GM19468 (cell line): ENCODE measurements at regions not wholly inside any gene's neighbourhood (a gene's known extent, or its start where the extent isn't known, plus 50 kb on each side); places are given as distances from the start of the nearest gene placed in this dataset.

Experiments
- ATAC-seq: cut with Tn5 transposase; IDR thresholded peaks from one replicate; pipeline ENCODE4 v1.9.1; 2021; ENCODE audit warnings: mild to moderate bottlenecking, moderate library complexity, moderate number of reproducible peaks; ENCODE audit not compliant: unreplicated experiment; ENCODE audit errors: extremely low read depth

DNA sequence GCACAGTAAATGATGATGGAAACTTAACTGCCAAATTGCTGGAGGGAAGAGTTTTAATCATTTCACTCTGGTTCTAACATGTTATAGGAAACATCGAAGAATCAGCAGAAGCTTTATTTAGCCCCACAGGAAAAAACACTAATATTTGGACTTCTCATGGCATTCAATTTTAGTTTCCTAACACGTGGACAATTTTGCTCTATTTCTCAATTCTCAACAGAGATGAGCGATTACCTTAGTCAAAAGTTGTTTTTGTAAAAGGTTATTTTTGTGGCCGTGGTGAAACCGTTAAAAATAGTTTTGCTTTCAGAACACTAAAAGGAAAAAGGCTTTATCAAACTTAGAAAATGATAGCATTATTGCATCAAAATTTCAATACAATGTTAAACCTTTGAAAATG is 235.2 kb downstream of the PLK2 start:
- no peak for ATAC-seq

DNA sequence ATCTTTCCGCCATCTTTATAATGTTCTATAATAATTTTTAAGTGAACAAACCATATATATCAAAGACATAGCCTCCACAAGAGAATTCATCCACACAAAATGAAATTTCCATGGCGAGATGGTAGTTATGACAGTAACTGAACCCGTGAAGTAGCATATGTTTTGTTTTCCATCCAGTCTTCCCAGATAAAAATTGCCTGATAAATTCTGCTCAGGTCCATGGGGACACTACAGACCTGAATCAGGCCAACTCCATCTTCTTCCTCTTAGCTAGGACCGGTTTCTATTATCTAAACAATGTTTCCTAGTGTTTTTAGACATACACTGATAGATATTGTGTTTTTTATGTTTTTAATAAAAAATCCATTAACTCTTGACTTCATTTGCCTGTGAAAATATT is 235.7 kb downstream of the PLK2 start:
- no peak for ATAC-seq

DNA sequence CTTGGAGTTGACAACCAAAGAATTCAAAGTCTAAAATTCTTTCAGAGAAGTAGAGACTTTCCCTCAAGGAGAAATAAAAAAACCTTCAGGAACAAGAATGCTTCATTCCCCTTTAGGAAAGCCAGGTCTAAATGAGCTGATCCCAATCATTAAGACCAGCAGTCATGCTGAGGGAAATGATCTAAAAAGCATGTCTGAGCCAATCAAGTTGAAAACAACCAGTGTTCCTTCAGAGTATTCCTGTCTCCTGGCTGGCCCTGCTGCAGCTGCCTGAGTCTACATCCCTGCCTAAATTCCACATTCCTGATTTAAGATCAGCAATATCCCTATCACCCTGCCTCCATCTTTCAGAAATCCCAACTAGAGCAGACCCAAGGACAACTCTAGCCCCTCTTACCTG is 244.5 kb downstream of the PLK2 start:
- ATAC-seq, result no peak

DNA sequence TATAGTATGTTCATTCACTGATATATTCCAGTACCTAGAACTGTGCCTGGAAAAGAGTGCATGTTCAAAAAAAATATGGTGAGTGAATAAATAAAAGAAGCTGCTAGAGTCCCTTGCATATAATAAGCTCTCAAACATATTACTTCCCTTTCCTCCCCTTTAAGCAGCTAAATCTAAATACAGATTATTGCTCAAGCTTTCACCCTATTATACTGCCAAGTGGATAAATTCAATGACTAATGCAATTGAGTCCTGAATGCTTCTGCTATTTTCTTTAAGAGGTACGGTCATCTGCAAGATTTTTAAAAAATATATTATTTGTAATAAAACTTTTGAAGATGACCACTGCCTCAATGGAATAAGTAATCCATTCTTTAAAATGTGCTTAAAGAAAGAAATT is 248.4 kb downstream of the PLK2 start:
- ATAC-seq, result no peak

DNA sequence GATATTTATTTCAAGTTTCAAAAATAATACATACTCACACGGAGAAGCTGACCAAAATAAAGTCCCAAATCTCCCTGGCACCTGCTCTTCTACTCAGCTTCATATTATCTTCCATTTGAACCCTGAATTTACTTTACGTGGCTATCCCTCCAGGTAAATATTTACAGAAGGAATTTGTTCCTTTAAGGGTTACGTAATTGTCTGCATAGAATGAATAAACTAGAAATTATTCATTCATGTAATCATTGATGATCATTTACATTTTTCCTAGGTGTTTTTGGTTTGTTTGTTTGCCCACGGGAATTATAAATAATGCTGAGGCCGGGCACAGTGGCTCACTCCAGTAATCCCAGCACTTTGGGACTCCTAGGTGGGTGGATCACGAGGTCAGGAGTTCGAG is 251.2 kb downstream of the PLK2 start:
- ATAC-seq, result no peak

DNA sequence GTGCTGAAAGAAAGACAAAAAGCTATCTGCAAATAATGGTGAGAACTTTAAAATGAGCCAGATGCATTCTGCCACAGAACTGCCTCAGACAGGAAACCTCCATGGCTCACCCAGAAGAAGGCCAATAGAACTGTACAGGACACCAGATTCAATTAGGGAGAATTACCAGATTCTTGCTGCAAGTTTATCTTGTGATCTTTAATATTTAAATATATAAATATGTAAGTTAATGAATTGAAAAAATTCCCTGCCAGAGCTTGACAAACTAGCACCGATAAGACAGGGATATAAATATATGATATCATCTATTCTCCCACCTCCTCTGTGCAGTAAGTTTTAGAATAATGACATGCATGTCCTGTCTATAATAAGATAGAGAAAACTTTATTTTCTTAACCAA is 252.8 kb downstream of the PLK2 start:
- ATAC-seq, result no peak

DNA sequence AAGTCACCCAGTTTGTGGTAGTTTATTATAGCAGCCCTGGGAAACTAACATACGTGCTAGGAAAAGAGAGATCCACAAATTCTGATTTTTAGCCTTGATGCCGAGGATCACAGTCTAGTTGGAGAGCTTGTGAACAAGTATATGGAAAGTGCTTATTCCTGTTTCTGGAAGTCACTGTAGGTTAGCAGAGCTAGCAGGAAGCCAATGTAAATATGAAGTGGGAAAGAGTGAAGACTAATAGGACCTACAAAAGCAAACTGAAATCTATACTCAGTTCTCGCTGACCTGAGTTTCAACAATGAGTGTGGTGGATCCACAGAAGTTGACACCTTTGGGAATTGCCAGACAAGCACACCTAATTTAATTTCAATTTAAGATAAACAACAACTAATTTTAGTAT is 254.9 kb downstream of the PLK2 start:
- no peak for ATAC-seq

DNA sequence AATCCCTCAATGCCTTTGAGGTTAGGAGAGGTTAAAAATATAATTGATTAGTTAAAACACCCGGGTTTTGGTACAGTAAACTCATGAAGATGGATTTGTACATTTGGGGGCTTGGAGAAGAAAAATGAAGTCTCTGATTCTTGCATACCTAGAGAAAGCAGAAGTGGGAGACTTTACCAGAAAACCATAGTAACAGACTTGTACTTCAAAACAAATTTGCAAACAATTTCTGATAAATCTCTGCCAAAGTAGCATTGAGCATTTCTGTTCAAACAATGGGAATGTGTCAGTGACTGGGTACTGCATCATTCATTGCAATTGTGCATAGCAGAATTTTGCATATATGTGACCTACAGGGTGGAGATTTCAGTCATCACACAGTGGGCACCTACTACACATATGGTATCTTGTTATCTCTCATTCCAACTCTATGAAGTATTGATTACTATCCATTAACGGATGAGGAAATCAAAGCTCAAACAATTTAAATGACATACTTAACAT is 256.9 kb downstream of the PLK2 start:
- ATAC-seq, result no peak

DNA sequence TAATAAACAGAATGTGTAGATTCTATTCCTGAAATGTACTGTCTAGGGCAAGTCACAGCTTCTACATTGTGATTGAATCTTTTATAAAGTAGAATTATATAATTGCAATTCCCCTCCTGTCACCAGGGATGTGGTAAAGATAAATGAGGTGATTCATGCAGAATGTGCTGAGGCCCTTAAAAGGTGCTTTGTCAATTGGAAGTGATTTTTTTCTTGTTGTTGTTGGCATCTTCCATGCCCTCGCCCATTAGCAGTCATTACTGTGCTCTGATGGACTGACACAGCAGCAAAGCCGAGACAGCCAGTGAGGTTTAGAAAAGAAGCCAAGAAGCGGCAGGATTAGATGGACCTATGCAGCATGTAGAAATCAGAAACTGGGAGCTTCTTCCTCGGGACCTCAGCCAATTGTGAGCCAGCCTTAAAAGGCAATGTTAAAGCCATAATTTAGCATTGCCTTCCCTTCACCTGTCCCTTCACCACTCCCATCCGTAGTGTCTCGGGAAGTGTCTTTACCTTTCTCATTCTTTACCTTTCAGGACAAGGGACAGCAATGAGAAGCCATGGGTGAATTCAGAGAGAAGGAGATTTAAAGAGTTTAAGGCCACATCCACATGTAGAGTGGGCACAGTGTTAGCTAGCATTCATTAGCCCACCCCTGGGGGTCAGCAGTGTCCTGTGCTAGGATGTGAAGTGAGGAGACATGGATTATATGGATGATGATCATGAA is 257.8 kb downstream of the PLK2 start:
- ATAC-seq, result no peak

DNA sequence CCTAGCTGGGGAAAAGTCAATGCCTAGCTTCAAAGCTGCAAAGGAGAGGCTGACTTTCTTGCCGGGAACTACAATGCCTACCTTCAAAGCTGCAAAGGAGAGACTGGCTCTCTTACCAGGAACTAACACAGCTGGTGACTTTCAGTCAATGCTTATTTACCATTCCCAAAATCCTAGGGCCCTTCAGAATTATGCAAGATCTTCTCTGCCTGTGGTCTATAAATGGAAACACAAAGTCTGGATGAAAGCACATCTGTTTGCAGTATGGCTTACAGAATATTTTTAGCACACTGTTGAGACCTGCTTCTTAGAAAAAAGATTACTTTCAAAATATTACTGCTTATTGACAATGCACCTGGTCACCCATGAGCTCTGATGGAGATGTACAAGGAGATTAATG is 259.4 kb downstream of the PLK2 start:
- ATAC-seq, result no peak

DNA sequence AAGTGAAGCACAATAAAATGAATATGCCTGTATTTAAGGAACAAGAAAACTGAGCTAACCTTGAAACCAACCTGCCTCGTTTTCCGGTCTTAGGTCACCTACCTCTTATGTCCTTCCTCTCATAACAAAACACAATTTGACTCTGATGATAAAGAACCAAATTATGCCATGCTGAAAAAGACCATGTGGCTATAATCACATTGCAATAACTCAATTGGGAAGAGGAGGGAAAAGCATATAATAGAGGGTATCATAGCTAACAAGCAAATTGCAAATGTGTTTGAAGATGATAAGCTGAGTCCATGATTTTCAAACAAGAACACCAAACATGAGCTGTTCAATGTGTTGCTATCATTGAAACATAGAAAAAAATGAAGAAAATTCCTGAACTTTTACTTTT is 260.8 kb downstream of the PLK2 start:
- ATAC-seq, result no peak

DNA sequence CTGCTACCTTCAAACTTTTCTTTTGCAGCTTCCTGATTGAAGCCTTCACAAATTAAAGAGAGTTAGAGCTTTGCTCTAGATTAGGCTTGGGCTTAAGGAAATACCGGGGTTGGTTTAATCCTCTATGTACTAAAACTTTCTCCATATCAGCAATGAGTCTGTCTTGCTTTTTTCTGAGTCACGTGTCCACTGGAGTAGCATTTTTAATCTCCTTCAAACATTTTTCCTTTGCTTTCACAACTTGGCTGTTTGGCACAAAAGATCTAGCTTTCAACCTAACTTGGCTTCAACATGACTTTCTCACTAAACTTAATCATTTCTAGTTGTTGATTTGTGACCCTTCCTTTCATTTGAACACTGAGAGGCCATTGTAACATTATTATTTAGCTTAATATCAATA is 261.6 kb downstream of the PLK2 start:
- no peak for ATAC-seq

DNA sequence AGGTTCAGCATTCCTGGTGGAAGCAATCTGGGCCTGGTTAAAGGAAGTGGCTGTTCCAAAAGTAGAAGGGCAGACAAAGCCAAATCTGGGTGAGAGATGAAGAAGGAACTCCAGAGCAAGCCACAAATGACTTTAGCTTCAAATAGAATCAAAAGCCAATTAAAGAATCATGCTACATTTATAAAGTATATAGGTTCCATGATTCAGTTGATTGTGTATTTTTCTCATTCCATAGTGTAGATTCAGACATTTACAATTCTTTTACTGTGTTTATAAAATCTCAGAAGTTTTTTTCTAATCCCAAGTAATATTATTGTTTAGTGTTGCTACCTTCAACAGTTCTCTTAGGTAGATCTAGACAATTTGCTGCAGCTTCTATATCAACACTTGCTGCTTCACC is 262.0 kb downstream of the PLK2 start:
- ATAC-seq, result no peak

DNA sequence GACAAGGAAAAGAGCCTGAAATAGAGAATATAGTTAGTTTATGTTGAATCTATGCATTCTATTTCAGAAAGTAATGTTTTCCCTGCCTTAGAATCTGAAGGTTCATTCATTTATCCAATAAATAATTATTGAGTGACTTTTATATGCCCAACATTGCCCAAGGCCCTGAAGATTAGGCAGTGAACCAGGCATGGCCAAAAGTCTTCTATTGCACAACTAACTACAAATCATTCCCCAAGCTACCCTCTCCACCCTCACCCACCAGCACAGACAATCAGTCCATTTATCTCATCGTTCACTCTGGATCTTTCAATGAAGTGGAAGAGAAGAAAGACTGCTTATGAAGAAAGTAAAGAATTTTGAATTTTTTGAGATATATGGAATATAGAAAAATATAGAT is 268.4 kb downstream of the PLK2 start:
- no peak for ATAC-seq

DNA sequence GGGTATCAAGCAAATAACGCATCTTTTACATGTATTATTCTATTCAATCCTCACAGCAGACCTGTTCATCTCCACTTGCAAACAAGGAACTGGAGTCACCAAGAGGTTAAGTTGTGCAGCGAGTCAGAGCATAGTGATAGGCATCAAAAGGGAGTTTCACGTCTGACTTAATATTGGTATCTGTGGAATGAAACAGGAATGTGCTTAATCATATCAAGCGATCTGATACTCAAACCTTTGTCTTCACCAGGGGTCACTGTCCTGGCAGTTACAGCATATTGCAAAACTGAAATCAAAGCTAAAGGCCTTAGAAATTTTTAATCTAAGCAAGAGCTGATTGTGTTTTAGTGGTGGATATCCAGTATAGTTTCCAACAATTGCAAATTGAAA is 271.6 kb downstream of the PLK2 start:
- no peak for ATAC-seq

DNA sequence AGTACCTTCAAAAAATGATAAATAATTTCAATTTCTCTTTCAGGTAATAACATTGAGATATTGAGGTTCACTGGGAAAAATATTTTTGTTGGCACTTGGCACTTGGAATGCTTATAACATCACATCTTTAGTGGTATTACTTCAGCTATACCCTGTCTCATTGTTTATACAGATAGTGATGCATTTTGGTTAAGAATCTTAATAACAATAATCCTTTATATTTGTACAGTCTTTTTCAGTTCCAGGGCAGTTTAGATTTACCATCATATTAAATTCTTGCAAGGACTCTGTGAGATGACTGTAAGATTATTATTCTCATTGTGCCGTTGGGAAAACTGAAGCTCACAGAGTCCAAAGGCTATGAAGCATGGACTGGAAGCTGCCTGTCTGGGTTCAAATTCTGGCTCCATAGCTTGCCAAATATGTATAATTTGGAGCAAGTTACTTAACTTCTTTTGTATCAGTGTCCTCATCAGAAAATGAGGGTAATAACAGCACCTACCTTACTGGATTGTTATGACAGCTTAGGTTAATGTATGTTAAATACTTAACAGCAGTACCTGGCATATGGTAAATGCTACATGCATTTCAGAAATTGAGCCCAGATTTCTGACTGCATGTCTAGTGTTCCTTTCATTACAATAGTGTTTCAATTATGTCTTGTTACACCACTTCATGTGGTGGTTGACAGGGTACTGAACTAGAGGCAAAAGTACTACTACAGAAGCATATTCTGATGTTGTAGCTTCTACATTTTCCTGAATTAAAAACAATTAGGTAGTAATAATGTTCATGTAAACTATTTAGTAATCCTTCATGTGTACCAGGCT is 272.2 kb downstream of the PLK2 start:
- no peak for ATAC-seq

DNA sequence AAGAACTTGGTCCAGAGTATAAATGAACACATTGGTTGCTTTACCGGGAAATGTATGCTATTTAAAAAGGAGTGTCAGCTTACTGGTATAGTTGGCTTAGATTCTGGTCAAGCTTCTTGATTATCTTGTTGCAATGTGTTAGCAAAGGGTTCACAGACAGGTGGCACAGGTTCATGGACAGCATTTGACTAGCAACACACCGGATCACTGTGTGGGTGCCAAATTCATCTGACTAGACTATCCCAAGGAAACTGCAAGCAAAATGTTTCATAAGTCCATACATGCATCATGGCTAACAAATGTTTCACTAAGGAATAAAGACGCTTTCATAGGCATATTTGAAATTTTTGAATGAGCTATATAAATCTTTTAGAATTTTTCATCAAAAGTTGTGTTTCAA is 274.1 kb downstream of the PLK2 start:
- no peak for ATAC-seq

DNA sequence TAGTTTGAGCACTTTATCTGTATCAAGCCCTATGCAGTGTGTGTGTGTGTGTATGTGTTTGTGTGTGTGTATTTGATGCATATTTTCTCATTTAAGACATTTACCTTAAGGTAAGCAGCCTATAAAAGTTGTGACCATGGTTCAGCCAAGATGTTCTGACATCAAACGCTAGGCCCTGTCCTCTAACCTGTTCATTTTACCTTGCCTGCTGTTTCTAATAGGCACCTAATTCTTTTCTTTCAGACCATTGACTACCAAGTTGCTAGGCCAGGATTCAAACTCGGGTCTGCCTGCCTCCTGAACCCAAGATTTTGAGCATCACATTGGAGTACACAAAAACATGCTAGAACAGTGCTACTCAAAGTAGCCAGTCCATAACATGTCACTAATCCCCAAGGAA is 274.5 kb downstream of the PLK2 start:
- ATAC-seq, result no peak

DNA sequence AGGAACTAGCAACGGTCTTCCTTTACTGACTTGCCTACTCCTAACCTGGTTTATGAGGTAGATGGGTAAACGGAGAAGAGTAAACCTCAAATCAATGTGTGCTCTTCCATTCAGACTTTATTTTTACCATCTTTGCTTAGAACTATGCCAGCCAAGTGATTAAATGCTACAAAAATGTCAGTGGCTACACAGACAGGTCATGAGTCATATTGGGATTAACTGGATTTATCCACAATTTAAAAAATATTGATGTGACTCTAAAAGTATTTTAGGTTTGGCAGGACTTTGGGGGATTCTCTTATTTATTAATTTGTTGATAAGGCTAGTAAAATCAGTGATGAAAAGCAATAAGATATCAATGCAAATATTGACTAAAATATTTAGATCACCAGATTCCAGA is 275.0 kb downstream of the PLK2 start:
- no peak for ATAC-seq

DNA sequence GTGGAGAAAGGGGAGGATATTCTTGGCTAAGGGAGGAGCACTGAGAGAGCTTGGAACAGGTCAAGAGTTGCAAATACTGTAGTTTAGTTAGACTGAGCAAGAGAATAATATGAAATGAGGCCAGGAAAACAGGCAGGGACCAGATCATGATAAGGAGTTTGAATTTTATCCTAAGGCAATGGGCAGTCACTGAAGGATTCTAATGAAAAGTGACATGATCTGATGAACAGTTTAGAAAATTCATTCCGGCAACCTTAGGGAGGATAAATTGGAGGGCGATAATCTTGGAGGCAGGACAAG is 276.1 kb downstream of the PLK2 start:
- ATAC-seq, result no peak

DNA sequence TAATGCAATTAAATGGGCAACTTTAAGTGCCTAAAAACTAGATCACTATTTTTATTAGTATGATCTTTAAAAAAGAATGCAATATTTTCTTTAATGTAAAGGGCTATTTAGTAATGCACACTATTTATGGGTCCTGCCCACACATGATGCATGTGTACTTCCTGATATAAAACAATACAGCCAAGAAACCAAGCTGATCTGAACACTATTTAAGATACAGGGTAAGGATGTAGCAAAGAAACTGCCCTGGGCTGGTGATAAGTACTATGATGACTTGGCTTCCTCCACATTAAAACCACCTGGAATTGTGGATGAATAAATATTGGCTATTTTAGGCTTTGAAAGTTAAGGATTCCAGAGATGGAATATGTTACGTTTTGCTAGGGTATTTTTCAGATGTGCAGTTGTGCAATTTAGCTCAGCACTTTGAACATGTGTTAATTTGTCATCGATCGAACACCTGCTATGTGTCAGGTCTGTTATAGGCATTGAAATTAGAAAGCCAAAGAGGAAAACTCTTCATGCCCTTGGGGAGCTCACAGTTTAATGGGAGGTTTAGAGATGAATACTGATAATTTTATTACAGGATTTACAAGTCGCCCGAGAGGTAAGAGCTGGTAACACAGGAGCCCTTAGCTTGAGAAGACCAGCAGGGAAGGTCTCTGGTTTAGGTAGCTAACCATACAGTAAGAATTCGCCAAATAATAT is 276.7 kb downstream of the PLK2 start:
- no peak for ATAC-seq
